ENCODE measurements at regions not wholly inside any gene's neighbourhood (a gene's known extent, or its start where the extent isn't known, plus 50 kb on each side); places are given as distances from the start of the nearest gene placed in this dataset.

DNA sequence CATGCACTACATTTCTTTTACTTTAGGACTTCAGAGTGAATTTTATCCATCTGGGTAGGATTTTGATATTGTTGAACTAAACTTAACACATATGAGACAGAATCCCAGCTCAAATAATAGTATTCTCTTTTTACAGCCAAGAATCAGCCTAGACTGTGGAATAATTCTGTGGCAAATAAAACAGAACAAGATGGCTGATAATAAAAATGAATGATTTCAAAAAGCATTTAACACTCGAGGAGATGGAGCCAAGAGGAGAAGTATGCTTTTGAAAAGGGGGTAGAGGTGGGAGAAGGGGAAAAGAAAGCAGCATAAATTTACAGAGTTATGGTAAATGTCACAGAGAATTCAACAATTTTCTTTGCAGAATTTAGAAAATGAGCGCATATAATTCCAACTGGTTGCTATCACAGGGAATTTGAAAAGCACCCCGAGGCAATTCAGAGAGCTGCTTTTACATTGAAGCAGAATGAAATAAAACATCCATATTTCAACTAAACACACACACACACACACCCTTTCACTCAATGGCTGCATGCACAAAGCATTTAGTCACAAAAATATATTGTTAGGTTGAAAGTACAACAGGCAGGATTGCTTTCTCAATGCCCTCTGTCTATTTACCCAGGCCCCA is 60.2 kb upstream of the DMAC1 start:
- TF ChIP-seq POLR2A (IDR thresholded peaks at IDR 0.05; ENCODE audit: low read length), result no peak
- TF ChIP-seq GATA1 (IDR thresholded peaks at IDR 0.05; ENCODE audit: low read depth, low read length), result no peak

Measured in erythroblast (primary cell).